HG03469 (cell line): ENCODE measurements at regions not wholly inside any gene's neighbourhood (a gene's known extent, or its start where the extent isn't known, plus 50 kb on each side); places are given as distances from the start of the nearest gene placed in this dataset.
"Not testable (repeated sequence)": the region's sequence is repeated elsewhere in the genome, so short reads cannot be mapped to it uniquely, and the experiment has no call there.

ENCODE experiments used
- ATAC-seq: cut with Tn5 transposase; IDR thresholded peaks from one replicate; pipeline ENCODE4 v1.9.1; 2021; ENCODE audit warnings: mild to moderate bottlenecking, moderate library complexity, moderate number of reproducible peaks; ENCODE audit not compliant: unreplicated experiment

DNA sequence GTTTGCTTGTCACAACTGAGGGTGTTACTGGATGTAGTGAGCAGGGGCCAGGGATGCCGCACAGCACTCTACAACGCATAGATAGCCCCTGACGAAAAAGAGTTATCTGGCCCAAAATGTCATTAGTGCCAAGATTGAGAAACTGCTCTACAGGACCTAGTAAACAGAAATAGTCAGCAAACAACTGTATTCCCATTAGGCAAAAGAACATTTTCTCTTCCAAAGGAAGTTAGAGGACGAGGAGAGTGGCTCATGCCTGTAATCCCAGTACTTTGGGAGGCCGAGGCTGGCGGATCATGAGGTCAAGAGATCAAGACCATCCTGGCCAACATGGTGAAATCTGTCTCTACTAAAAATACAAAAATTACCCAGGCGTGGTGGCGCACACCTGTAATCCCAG lies 189.1 kb downstream of the DUSP10 start:
- ATAC-seq = not testable (repeated sequence)

DNA sequence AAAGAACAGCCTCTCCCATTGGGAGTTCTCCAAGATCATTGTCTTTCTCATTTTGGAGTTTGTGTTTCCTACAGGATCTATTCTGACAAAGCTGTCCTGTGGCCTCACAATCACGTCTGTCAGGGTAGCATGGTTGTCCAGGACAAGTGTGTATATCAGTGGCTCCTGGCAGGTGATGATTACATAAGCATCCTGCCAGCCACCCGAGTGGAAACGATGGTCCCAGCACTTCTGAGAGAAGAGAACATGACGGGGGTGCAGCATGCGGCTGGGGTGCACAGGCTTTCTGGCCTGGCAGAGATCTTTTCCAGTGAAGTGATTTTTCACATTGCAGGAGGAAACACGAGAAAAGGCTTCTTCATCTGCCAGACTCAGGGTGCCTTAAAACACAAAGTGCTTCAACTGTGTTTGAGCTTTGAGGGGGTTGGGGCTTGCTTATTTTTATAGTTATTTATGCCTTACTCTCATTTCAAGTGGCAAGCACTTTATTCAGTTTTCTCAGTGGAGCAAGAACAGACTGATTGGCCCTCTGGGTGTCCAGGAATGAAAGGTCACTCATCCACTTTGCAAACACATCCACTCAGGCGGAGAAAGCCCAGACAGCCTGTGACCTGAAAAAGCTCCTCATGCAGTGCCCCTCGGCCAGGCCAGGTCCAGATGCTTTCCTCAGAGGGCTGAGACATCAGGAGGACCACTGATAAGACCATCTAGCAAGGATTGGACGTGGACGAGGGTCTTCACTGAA lies 186.0 kb downstream of the DUSP10 start:
- ATAC-seq = no peak

DNA sequence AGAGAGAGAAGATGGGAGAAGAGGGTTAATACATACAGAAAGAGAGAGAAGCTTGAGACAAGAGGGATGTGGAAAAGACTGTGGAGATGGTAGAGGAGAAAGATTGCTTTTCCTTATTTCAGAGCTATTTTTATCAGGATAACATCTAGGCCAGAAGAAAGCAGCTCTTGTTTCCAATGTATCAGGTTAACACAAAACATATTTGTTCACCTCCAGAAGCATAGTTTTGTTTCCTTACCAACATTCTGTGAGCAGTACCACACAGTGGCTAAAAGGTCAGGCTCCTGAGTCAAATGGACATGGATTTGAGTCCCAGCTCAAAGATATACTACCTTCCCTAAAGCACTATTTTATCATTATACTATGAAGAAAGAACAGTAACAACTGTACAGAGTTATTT lies 185.5 kb downstream of the DUSP10 start:
- no peak for ATAC-seq

DNA sequence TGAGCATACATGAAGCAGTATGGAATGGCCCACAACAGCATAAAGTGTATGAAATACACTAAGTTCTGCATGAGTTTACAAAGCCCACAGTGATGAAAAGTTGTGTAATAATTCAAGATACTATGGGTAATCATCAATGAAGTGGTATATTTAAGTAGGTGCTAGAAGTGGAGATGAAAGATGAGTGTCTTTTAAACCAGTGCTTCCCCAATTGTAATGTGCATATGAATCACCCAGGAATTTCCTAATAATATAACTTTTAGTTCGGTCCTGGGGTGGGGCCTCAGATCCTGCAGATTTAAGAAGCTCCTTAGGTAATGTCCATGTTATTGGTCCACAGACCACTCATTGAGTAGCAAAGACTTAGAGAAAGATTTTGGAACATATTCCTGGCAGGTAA lies 184.9 kb downstream of the DUSP10 start:
- no peak for ATAC-seq

- no peak for ATAC-seq
Measured at GRCh38 chr1:221558396-221558795, 183.5 kb downstream of the DUSP10 start.

- ATAC-seq = no peak
Measured at GRCh38 chr1:221559911-221560310, 182.0 kb downstream of the DUSP10 start.

GRCh38 chr1:221562542-221563475 lies 179.1 kb downstream of the DUSP10 start:
- no peak for ATAC-seq

DNA sequence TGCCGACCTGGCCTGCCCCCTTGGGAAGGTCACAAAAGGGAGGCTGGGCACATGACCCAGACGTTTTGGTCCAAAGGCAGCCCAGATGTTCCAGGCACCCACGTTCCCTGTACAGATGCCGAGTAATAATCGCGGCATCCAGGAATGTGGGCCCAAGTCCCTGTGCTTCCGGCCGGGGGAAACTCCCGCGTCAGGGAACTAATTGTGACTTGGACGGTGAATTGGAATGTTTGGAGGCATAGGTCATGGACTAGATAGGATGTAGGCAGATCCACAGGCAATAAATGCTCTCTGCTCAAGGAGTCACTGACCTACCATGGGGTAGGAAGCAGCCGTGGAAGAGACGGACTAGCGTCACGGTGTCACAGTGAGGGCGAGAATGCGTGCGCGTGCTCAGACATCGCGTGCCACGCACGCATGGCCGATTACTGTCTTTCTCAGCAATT lies 178.4 kb downstream of the DUSP10 start:
- ATAC-seq = no peak

DNA sequence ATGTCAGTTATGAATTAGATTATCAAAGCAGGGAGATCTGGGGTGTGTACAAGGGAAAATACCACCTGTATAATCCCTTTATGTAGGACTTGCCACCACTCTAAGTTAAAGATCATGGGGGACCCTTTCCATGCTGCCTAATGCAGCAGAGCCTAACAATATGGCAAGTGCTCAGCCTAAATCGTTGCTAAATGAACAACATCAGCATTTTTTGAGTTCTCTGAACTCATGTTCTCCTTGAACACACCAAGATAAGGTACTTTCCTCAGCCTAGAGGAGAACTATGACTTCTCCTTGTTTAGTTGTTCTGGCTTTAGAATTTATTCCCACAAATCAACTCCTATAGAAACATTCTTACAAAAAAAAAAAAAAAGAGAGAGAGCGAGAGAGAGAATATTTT lies 177.0 kb downstream of the DUSP10 start:
- ATAC-seq = no peak

GRCh38 chr1:221565711-221566110 lies 176.2 kb downstream of the DUSP10 start:
- no peak for ATAC-seq

- no peak for ATAC-seq
Measured at GRCh38 chr1:221567859-221568507, 173.9 kb downstream of the DUSP10 start.

DNA sequence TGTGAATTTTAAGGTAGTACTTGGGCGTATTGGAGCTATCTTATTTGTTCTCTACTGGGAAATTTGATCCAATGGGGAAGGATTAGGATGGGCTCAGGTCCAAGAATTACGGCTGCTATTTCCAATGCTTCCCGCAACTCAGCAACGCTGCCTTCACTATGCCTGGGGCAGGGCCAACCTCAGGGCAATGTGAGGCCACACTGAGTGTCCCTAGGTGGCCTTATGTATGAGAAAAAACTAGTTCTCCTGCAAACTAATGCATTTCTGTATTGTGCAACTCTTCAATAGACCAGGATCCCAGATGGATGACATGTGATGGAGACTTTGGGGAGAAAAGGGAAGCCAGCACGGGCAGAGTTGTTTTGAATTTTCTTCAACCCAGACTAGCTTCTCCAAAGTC lies 168.1 kb downstream of the DUSP10 start:
- no peak for ATAC-seq

GRCh38 chr1:221574529-221574928 lies 167.4 kb downstream of the DUSP10 start:
- ATAC-seq = no peak

- no peak for ATAC-seq
Measured at GRCh38 chr1:221575605-221576004, 166.3 kb downstream of the DUSP10 start.

GRCh38 chr1:221576268-221576667 lies 165.6 kb downstream of the DUSP10 start:
- ATAC-seq = no peak

GRCh38 chr1:221583465-221583864 lies 158.4 kb downstream of the DUSP10 start:
- no peak for ATAC-seq

- ATAC-seq = not testable (repeated sequence)
Measured at GRCh38 chr1:221587013-221587412, 154.9 kb downstream of the DUSP10 start.

GRCh38 chr1:221591250-221591649 lies 150.6 kb downstream of the DUSP10 start:
- not testable (repeated sequence) for ATAC-seq

DNA sequence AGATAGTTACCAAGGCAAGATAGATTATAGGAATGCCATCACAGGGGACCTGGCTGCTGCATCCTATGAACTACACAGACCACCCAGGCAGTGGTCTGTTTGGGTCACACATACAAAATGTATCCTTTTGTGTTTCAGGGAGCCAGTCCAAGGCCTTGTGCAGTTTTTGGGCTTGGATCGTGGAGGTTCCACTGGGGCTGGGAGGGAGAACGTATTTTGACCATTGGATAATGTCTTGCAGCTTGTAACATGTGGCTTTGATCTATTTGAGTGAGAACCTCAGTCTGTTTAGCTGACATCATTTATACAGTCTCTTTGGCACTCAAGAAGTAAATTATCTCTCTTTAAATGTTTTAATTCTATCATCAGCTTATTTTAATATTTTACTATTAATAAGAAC lies 147.3 kb downstream of the DUSP10 start:
- no peak for ATAC-seq

DNA sequence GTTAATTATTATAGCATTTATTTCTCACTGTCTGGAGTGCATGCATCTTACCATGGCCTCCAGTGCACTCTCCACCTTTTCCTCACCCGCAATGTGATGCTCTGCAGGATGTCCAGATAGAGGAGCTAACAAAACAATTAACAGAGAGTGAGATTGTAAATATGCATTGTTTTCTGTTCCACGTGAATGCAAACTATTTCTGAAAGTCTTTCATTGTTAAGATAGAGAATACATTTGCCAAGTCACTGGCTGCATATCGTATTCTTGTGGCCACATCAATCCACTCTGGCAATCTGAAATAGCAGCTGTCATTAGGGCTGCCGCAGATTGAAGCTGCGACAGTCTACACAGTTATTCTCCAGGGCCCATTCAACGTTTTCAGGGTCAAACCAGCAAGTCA lies 143.8 kb downstream of the DUSP10 start:
- ATAC-seq = no peak

DNA sequence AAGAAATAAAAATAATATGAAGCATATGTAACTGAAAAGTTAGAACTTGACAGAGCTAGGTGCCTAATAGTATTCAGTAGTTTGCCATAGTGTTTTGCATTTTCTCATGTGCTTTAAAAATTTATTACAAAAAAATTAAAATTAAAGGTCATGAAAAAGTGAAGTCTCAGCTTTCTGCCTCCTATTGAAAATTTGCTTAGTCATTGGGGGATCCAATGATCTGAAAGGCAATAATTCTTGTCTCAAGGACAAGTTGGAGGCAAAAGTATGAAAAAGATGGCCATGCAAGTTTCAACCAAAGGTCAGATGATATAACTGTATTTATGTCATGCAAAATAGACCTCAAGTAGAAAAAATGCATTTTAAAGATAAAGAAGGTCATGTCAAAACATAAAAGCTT lies 140.7 kb downstream of the DUSP10 start:
- ATAC-seq = no peak
